Esophagus squamous epithelium (tissue), 4 donors: ENCODE measurements at regions not wholly inside any gene's neighbourhood (a gene's known extent, or its start where the extent isn't known, plus 50 kb on each side); places are given as distances from the start of the nearest gene placed in this dataset.

ENCODE experiments used
- CTCF ChIP-seq, 6 experiments: fragments of 450-650 bp in 4 of 6; fragments of 200-600 bp in 2 of 6; sonication (generic) in 2 of 6; IDR thresholded peaks; one replicate each; pipeline ENCODE4 v1.5.1; 2016 to 2019; ENCODE audit warnings: antibody characterized with exemption in 6 of 6, mild to moderate bottlenecking in 4 of 6, moderate library complexity in 4 of 6
- POLR2A ChIP-seq, 4 donors: fragments of 450-650 bp; IDR thresholded peaks; one replicate each; pipeline ENCODE4 v1.6.1; 2017; ENCODE audit warnings: antibody characterized with exemption in 4 of 4, mild to moderate bottlenecking in 4 of 4, moderate library complexity in 3 of 4

DNA sequence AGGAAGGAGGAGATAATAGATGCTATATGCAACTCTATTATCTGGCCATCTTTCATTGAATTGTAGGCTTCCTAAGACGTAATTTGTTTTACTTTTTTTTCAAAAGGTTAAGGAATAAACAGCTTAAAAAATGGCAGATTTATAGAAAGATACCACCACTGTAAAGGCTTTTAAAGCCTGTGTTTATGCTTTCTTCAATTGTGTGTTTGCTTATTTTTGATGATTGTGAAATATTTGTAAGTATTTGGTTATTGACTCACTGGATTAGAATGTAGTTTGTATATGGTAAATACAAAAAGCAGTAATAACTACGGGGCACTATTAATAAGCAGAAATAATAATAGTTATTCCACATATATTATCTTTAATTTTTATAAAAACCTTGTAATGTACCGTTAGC, 437.9 kb downstream of the KLF5 start:
- TF ChIP-seq CTCF (IDR thresholded peaks at IDR 0.05) (no peak), POLR2A (IDR thresholded peaks at IDR 0.05) (no peak)
